ENCODE measurements at regions not wholly inside any gene's neighbourhood (a gene's known extent, or its start where the extent isn't known, plus 50 kb on each side); places are given as distances from the start of the nearest gene placed in this dataset.

DNA sequence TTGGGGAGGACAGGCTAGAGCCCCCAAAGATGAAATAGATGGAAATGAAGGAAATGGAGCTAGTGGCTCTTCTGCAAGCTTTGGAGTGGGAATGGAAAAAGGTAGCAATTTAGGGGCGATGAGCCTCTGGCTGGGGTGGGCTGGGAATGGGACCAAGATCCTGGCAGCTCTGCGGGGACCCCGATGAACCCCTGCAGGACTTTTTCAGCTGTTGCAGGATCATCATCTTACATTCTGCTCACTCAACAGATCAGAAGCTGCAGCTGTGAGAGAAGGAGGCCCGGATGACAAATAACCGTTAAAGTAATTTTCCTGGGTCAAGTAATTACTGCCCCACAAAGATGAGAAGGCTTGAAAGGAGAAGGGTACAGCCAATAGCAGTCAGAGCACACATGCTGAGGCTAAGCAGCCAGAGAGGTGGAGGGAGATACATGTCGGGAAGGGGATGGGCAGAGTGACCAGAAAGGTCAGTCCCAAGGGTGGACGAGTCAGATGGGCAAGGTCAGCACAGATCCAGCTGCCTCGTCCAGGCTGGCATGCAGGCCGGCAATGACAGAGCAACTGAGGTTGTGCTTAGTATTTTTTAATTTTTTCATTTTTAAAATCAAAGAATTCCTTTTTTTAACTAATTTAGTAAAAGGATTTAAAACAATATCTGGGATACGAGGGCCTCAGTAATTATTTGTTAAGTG, 245.0 kb upstream of the RAB6C start:
- Histone ChIP-seq H3K36me3 (no peaks in the 10 kb centered on the region), H3K27ac (no peak overlapping the region), H3K4me3 (no peak overlapping the region), H3K9me3 (no peaks in the 10 kb centered on the region), H3K4me1 (no peaks in the 10 kb centered on the region), H3K27me3 (no peaks in the 10 kb centered on the region)
- 81 to 87% methylated on average over 10 of the region's 10 CpGs for WGBS, 2 donors
- intact Hi-C loops (cut with DNase I) = no loop called here
- FAIRE-seq (no peak), ATAC-seq (no peak), DNase-seq (no peak)
- TF ChIP-seq, protein P1, sequence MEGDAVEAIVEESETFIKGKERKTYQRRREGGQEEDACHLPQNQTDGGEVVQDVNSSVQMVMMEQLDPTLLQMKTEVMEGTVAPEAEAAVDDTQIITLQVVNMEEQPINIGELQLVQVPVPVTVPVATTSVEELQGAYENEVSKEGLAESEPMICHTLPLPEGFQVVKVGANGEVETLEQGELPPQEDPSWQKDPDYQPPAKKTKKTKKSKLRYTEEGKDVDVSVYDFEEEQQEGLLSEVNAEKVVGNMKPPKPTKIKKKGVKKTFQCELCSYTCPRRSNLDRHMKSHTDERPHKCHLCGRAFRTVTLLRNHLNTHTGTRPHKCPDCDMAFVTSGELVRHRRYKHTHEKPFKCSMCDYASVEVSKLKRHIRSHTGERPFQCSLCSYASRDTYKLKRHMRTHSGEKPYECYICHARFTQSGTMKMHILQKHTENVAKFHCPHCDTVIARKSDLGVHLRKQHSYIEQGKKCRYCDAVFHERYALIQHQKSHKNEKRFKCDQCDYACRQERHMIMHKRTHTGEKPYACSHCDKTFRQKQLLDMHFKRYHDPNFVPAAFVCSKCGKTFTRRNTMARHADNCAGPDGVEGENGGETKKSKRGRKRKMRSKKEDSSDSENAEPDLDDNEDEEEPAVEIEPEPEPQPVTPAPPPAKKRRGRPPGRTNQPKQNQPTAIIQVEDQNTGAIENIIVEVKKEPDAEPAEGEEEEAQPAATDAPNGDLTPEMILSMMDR (IDR thresholded peaks at IDR 0.05) = no peak

DNA sequence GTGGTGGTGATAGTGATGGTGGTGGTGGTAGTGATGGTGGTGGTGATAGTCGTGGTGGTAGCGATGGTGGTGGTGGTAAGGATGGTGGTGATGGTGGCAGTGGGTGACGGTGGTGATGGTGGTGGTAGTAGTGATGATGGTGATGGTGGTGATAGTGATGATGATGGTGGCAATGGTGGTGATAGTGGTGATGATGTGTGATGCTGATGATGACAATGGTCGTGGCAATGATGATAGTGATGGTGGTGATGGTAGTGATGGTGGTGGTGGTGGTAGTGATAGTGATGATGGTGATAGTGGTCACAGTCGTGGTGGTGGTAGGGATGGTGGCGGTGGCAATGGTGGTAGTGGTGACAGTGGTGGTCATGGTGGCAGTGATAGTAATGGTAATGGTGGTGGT, 243.9 kb upstream of the RAB6C start:
- ATAC-seq (no peak), FAIRE-seq (no peak), DNase-seq (no peak)
- Histone ChIP-seq H3K27ac (no peak overlapping the region), H3K27me3 (no peaks in the 10 kb centered on the region), H3K9me3 (no peaks in the 10 kb centered on the region), H3K4me3 (no peak overlapping the region), H3K36me3 (no peaks in the 10 kb centered on the region), H3K4me1 (no peaks in the 10 kb centered on the region)
- 73 to 90% methylated on average over 5 to 6 of the region's 6 CpGs for WGBS, 2 donors
- TF ChIP-seq, protein P1 (IDR thresholded peaks at IDR 0.05) = no peak
- intact Hi-C loops (cut with DNase I) = no loop called here

DNA sequence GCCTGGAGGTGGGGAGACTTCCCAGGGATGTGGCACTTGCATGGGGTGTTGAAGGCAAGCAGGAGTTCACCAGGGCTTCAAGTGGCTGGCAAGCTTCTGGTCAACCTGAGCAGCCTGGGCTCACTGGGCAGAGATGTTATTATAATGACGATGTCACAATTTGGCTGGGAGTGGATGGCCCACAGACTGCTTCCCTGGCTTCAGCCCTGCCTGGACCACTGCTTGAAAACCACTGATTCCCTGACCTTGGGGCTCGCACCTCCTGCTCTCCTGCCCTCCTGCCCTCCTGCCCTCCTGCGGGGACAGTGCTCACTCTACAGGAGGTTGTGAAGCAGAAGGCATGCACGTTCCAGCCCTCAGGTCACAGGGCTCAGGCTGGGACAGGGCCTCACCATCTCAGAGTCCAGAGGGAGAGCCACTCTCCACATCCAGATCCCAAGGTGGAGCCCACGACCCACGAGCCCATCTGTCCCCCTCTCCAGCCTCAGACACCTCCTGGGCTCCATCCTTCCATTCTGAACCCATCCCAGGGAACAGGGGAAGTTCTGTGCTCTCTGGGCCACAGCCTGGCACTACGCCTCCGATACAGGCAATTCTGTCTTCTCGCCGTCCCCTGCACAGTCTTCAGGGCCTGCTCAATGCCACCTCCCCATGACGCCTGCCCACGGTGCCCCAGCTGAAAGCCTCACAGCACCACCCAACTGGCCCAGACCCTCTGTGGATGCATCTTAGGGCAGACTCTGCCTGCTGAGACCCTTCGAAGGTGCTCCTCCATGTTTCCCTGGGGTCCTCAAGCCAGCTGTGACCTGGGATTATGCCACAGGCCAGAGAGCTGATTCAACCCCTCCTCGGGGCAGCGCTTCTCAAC, 241.6 kb upstream of the RAB6C start:
- intact Hi-C loops (cut with DNase I) = no loop called here
- Histone ChIP-seq H3K36me3 (no peaks in the 10 kb centered on the region), H3K27me3 (no peaks in the 10 kb centered on the region), H3K9me3 (no peaks in the 10 kb centered on the region), H3K4me1 (no peaks in the 10 kb centered on the region), H3K27ac (no peak overlapping the region), H3K4me3 (no peak overlapping the region)
- TF ChIP-seq, protein P1 (IDR thresholded peaks at IDR 0.05) = no peak
- no peak for FAIRE-seq
- ATAC-seq = no peak
- DNase-seq = no peak
- 86 to 91% methylated on average over 15 of the region's 15 CpGs for WGBS, 2 donors

DNA sequence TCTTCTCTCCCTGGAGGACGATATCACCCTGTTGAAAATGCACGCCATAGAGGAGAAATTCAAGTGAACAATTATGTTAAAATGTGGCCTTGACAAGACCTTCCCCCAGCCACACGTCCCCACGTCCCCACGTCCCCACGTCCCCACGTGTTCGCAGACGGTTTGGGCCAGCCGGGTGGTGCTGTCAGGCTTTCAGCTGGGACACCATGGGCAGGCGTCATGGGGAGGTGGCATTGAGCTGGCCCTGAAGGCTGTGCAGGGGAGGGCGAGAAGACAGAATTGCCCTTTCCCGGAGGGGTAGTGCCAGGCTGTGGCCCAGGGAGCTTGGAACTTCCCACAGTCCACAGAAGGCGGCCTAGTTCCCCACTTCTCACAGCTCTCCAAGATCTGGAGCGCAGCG, 240.7 kb upstream of the RAB6C start:
- intact Hi-C loops (cut with DNase I) = no loop called here
- H3K27ac ChIP-seq = no peak overlapping the region
- no peaks in the 10 kb centered on the region for H3K36me3 ChIP-seq
- no peaks in the 10 kb centered on the region for H3K27me3 ChIP-seq
- DNase-seq (no peak), FAIRE-seq (no peak), ATAC-seq (no peak)
- TF ChIP-seq, protein P1 (IDR thresholded peaks at IDR 0.05) = no peak
- no peaks in the 10 kb centered on the region for H3K9me3 ChIP-seq
- H3K4me3 ChIP-seq = no peak overlapping the region
- no peaks in the 10 kb centered on the region for H3K4me1 ChIP-seq
- 90 to 95% methylated on average over 16 of the region's 16 CpGs for WGBS, 2 donors

DNA sequence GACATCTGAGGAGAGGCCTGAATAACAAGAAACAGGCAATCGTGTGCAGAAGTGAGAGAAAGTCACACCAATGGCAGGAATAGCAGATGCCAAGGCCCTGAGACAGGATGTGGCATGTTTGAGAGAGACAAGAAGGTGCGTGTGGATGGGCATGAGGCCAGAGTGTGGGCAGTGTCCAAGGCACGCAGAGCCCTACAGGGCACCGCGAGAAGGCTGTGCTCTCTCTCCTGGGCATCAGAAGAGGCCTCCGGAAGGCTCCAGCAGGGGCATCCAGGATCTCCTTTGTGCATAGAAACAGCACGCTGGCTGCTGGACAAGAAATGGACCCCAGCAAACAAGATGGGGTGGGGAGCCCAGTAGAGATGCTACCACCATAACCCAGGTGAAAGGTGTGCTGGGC, 239.0 kb upstream of the RAB6C start:
- 79 to 80% methylated on average over 7 of the region's 7 CpGs for WGBS, 2 donors

More for the DNA sequence above, 239.0 kb upstream of the RAB6C start:
- TF ChIP-seq, protein P1 (IDR thresholded peaks at IDR 0.05) = no peak
- ATAC-seq = no peak
- no peak for DNase-seq
- Histone ChIP-seq H3K9me3 (no peaks in the 10 kb centered on the region), H3K27me3 (no peaks in the 10 kb centered on the region), H3K36me3 (no peaks in the 10 kb centered on the region), H3K4me3 (no peak overlapping the region), H3K27ac (no peak overlapping the region), H3K4me1 (peaks cover 0 to 6% (median 5%) of the 10 kb centered on the region in 3 donors)
- intact Hi-C loops (cut with DNase I) = no loop called here
- FAIRE-seq = no peak

All from pancreas (tissue), 10 donors.